ENCODE measurements at regions not wholly inside any gene's neighbourhood (a gene's known extent, or its start where the extent isn't known, plus 50 kb on each side); places are given as distances from the start of the nearest gene placed in this dataset.
"Not testable (repeated sequence)": the region's sequence is repeated elsewhere in the genome, so short reads cannot be mapped to it uniquely, and the experiment has no call there.

DNA sequence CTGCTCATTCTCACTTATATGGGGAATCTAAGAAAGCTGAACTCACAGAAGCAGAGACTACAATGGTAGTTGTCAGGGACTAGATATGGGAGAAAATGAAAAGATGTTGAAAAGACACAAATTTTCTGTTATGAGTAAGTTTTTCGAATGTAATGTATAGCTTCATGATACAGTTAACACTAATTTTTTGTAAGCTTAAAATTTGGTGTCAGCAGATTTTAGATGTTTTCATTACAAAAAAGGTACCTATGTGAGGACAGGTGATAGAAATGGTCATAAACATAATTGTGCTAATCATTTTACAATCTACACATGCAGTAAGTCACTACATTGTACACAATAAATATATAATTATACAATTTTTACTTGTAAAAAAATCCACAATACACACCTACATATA lies 286.6 kb downstream of the ZNF33B start:
- no peak for DNase-seq

- not testable (repeated sequence) for DNase-seq
These were observed 301.6 kb downstream of the ZNF33B start for GRCh38 chr10:42336593-42337337.

DNA sequence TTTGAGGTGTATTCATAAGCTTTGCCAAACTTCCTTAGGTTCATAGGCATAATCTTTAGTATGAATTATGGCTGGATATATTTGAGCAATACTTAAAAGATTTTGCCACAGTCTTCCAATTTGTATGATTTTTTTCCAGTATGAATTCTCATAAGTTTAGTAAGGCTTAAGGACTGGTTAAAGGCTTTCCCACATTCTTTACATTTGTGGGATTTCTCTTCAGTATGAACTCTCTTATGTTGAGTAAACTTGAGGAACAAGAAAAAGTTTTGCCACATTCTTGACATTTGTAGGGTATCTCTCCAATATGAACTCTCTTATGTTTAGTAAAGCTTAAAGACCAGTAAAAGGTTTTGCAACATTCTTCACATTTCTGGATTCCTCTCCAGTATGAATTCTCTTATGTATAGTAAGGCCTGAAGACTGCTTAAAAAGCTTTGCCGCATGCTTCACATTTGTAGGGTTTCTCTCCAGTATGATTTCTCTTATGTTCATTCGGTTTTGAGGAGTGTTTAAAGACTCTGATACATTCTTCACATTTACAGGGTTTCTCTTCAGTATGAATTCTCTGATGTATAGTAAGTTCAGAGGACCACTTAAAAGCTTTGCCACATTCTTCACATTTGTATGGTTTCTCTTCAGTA lies 302.6 kb downstream of the ZNF33B start:
- not testable (repeated sequence) for DNase-seq

- DNase-seq: no peak
These were observed 334.0 kb downstream of the ZNF33B start for GRCh38 chr10:42304341-42304740.

GRCh38 chr10:42281896-42282295 lies 356.5 kb downstream of the ZNF33B start:
- not testable (repeated sequence) for DNase-seq

GRCh38 chr10:42269788-42270187 lies 368.6 kb downstream of the ZNF33B start:
- DNase-seq: not testable (repeated sequence)

DNA sequence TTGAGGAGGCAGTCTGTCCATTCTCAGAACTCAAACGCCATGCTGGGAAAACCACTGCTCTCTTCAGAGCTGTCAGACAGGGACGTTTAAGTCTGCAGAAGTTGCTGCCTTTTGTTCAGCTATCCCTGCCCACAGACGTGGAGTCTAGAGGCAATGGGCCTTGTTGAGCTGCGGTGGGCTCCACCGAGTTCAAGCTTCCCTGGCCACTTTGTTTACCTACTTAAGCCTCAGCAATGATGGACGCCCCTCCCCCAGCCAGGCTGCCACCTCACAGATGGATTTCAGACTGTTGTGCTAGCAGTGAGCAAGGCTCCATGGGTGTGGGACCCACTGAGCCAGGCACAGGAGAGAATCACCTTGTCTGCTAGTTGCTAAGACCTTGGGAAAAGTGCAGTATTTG lies 375.1 kb downstream of the ZNF33B start:
- DNase-seq: not testable (repeated sequence)

GRCh38 chr10:42243002-42243401 lies 395.4 kb downstream of the ZNF33B start:
- DNase-seq: not testable (repeated sequence)

- no peak for DNase-seq
These were observed 396.1 kb downstream of the ZNF33B start for GRCh38 chr10:42242135-42242805.

DNA sequence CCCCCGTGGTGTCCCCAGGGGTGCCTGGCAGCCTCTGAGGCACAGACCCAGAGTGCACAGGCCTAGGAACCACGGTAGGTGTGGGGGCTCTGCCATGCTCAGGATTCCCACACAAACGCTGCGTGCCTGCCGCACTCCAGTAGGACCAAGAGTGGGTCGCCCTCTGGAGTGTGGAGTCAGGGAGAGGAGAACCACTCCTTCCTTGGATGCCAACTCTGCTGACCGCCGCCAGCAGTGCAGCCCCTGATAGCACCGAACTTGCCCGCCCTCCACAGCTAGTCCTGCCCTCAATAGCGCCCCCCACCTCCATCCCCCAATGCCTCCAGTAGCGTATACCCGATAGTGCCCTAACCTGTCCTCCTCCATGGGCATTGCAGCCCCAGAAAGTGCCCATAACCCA lies 402.0 kb downstream of the ZNF33B start:
- DNase-seq: not testable (repeated sequence)

GRCh38 chr10:42235736-42236135 lies 402.6 kb downstream of the ZNF33B start:
- DNase-seq: not testable (repeated sequence)

GRCh38 chr10:42235241-42235640 lies 403.1 kb downstream of the ZNF33B start:
- not testable (repeated sequence) for DNase-seq

GRCh38 chr10:42234506-42234905 lies 403.9 kb downstream of the ZNF33B start:
- not testable (repeated sequence) for DNase-seq

DNA sequence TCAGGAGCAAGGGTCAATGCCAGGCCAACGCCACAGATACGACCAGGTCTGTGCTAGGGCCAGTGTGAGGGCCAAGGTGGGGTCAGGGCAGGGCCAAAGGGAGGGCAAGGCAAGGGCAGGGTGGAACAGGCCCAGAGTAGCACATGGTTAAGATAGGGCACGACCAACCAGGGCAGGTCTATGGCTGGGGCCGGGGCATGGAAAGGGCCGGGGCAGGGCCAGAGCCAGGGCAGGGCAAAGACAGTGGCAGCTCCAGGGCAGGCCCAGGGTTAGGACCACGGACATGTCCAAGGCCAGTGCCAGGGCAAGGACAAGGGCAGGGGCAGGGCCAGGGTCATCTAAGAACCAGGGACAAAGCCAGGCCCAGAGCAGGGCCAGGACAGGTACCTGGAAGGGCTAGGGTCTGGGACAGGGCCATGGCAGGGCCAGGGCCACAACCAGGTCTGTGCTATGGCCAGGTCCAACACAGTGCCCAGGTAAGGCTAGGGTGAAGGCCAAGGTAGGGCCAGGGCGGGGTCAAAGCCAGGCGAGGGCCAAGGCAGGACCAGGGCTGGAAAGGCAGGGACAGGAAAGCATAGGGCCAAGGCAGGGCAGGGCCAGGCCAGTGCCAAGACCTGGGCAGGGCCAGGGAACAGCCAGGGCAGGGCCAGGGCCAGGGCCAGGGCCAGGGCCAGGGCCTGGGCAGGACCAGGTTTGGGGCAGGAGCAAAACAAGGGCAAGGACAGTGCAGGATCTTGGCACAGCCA lies 404.7 kb downstream of the ZNF33B start:
- not testable (repeated sequence) for DNase-seq

DNA sequence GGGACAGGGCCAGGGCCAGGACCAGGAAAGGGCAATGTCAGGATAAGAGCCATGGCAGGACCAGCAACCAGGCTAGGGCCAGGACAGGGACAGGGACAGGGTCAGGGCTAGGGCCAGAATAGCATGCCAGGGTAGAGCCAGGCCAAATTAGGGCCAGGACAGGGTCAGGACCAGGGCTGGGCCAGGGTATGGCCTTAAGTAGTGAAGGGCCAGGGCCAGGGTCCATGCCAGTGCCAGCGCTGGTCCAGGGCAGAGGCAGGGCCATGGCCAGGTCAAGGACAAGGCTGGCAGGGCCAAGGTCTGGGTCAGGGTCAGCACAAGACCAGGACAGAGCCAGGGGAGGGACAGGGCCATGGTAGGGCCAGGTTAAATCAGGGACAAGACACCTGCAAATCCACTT lies 405.4 kb downstream of the ZNF33B start:
- DNase-seq: not testable (repeated sequence)

GRCh38 chr10:42230812-42231211 lies 407.6 kb downstream of the ZNF33B start:
- not testable (repeated sequence) for DNase-seq

- not testable (repeated sequence) for DNase-seq
These were observed 408.3 kb downstream of the ZNF33B start for GRCh38 chr10:42230115-42230514.

DNA sequence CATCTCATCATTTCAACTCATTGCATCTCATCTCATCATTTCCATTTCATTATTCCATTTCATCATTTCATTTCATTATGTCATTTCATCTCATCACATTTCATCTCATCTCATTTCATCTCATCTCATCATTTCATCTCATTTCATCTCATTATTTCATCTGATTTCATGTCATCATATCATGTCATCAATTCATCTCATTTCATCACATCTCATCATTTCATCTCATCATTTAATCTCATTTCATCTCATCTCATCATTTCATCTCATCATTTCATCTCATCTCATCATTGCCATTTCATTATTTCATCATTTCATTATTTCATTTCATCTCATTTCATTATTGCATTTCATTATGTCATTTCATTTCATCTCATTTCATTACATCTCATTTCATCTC lies 410.5 kb downstream of the ZNF33B start:
- not testable (repeated sequence) for DNase-seq

- DNase-seq: not testable (repeated sequence)
These were observed 444.8 kb downstream of the ZNF33B start for GRCh38 chr10:42193588-42193987.

GRCh38 chr10:42192450-42192849 lies 445.9 kb downstream of the ZNF33B start:
- DNase-seq: peak; percentile 24

DNA sequence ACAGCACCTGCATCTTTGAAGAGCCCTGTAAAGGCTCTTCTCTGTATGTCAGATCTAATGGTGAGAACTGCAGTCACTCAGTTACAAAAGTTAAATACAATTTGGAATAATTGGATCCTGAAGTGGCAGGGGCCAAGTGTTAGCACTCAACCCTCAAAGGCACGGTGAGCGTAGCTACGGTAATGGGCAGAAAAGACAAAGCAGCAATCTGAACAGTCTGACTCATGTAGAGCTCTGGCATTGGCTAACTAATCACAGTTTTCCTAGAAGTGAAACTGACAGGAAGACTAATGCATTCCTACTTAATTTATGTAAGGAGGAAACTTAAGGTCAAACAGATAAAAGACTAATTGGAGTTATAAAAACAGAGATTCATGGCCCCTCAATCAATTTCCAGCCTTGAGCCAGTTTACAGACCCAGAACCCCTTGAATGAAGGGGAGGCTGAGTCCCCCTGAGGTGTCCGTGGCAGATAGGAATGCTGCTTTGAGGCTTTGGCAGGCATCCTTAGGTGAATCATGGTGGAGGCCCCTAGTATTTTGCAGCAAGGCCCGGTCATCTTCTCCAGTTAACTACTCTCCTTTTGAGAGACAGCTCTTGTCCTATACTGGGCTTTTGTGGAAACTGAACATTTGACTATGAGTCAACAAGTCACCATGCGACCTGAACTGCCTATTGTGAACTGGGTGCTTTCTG lies 450.7 kb downstream of the ZNF33B start:
- DNase-seq: not testable (repeated sequence)

Data from activated CD4-positive, alpha-beta T cell treated with anti-CD3 and anti-CD28 coated beads, Interleukin-2, amount 50 U/mL, for 16 hours (primary cell).